Naive thymus-derived CD8-positive, alpha-beta T cell (primary cell): ENCODE measurements at regions not wholly inside any gene's neighbourhood (a gene's known extent, or its start where the extent isn't known, plus 50 kb on each side); places are given as distances from the start of the nearest gene placed in this dataset.

Experiments used
- ATAC-seq, 2 donors: fragments of 150-1000 bp; cut with Tn5 transposase in 1 of 2; sonication (Bioruptor Pico), chemical (Tn5 transposase) in 1 of 2; 1 replicate in 1 of 2; 2 replicates in 1 of 2; pipeline ENCODE4 v1.10.0; 2021; ENCODE audit warnings: mild to moderate bottlenecking in 2 of 2, moderate library complexity in 2 of 2
- POLR2A ChIA-PET: fragments of 350-600 bp; sonication (Branson Sonifier 250); formaldehyde crosslinking; loops from one replicate; lab custom pipeline; 2021; ENCODE audit warnings: antibody characterized with exemption; lab: Charles Lee
- DNase-seq, 10 donors: peaks; one replicate each; pipeline versions ENCODE4 v3.0.0 to v3.0.0-alpha.2; 2020 to 2022
- H3K27ac Mint-ChIP-seq, 10 donors: one replicate each; pipeline ENCODE4 v1.8.0; 2020 to 2022; ENCODE audit warnings: mild to moderate bottlenecking in 10 of 10, mixed read lengths in 10 of 10, moderate library complexity in 4 of 10, inconsistent platforms in 1 of 10
- H3K27me3 Mint-ChIP-seq, 5 donors: one replicate each; pipeline ENCODE4 v1.8.0; 2021 to 2022; ENCODE audit warnings: mixed read lengths in 5 of 5
- H3K36me3 Mint-ChIP-seq, 3 donors: one replicate each; pipeline ENCODE4 v1.8.0; 2020 to 2022; ENCODE audit warnings: mixed read lengths in 3 of 3, mild to moderate bottlenecking in 2 of 3, inconsistent platforms in 1 of 3
- H3K4me1 Mint-ChIP-seq, 4 donors: one replicate each; pipeline ENCODE4 v1.8.0; 2021 to 2022; ENCODE audit warnings: mixed read lengths in 4 of 4
- H3K4me3 Mint-ChIP-seq, 10 donors: one replicate each; pipeline ENCODE4 v1.8.0; 2020 to 2022; ENCODE audit warnings: mild to moderate bottlenecking in 10 of 10, mixed read lengths in 10 of 10, moderate library complexity in 6 of 10, inconsistent platforms in 1 of 10
- H3K9me3 Mint-ChIP-seq, 9 donors: one replicate each; pipeline ENCODE4 v1.8.0; 2020 to 2022; ENCODE audit warnings: mixed read lengths in 9 of 9, mild to moderate bottlenecking in 3 of 9, inconsistent platforms in 1 of 9, moderate library complexity in 1 of 9

DNA sequence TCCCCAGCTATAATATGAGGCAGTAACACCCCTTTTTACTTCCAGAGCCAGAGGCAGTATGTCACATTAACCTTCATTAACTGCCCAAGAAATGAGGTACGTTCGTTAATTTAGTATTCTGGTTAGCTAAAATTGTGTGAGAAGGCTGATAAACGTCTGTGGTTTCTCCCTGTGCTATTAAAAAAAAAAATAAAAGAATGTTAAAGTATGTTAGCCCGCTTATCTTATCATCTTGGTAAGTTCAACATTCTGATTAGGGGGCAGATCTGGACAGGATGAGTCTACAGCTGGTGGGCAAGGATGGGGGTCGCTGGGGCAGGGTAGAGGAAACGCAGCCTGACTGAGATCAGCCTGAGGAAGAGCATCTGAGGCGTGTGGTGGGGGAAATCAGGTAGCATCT is 154.0 kb downstream of the PRL start:
- H3K36me3 Mint-ChIP-seq: no peaks in the 10 kb centered on the region
- no peak overlapping the region for H3K4me3 Mint-ChIP-seq
- DNase-seq: no peak
- H3K4me1 Mint-ChIP-seq: peaks cover 7 to 26% (median 19%) of the 10 kb centered on the region in 4 donors
- H3K27ac Mint-ChIP-seq: peak overlapping the region in 1 of 10 donors; percentile 47
- ATAC-seq: no peak
- POLR2A ChIA-PET: no interaction called here
- H3K9me3 Mint-ChIP-seq: no peaks in the 10 kb centered on the region
- peaks cover 6 to 15% (median 11%) of the 10 kb centered on the region in 5 donors for H3K27me3 Mint-ChIP-seq

DNA sequence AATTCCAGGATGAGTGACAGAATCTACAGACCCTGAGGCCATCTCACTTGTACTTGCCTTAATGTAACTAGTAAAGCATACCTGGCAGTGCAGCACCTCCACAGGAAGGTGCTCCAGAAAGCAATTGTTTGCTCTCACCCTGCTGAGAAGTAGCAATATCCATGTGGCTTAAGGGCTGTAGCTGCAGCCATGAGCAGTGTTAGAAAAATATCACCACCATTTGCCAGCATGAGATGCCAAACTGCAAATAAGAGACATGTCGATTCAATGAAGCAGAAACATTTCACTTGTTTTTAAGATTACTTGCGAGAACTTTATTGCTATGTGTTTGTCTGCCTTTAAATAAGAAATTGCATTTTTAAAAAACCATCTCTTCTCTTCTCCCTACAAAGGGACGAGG is 151.5 kb downstream of the PRL start:
- H3K36me3 Mint-ChIP-seq: no peaks in the 10 kb centered on the region
- ATAC-seq: no peak

DNA sequence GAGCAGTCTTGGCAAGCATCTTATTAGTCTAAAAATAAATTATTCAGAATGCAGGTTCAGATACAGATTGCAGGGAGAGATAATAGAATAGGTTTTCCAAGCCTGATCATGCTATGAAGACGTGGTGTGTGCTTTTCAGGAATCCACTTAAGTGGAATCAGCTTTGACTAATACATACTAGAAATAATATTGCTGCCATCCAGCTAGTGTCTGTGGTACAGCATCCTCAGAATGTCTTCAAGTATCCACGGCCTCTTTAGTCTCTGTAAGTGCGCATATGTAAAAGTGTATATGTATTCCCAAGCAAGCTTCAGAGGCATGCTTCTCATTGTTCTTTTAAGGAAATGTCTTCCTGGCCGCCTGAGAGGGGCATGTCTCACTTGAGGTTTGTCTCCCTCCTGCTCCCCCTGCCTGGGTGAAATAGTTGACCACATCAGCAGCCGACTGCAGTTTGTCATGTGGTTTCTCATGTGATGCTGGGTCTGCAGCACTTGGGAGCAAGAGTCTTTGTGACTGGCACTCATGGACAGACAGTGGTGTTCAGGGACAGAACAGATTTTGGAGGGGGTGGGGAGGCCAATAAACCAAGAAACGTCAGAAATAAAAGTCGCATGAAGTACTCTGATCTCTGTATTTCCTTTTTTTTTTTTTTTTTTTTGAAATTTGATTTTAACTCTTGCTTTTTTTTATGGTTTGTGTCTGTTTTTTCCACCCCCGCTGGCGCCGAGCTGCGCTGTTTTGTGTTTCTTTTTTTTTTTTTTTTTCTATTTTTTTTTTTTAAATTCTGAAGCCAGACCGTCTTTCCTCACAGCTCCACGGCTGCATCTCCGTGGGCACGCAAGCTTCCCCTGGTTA is 150.8 kb downstream of the PRL start:
- Mint-ChIP-seq H3K4me3 (peak overlapping the region; percentile 73 to 84 (median 80)), H3K9me3 (no peaks in the 10 kb centered on the region), H3K27ac (peak overlapping the region in 6 of 10 donors; percentile 46 to 92 (median 85)), H3K27me3 (peaks cover 19 to 35% (median 22%) of the 10 kb centered on the region in 5 donors), H3K36me3 (no peaks in the 10 kb centered on the region), H3K4me1 (peaks cover 12 to 36% (median 33%) of the 10 kb centered on the region in 4 donors)
- DNase-seq (peak in 5 of 10 donors; percentile 22 to 35 (median 29)), ATAC-seq (peak; percentile 24 to 38)
- POLR2A ChIA-PET: interaction anchor here (0.5 kb wide), 1 partner anchor 109 kb away, joined by 3 read pairs; no protein-coding TSS in a partner anchor

More for the DNA sequence above, 151.5 kb downstream of the PRL start:
- H3K27ac Mint-ChIP-seq: peak overlapping the region in 1 of 10 donors; percentile 87
- H3K9me3 Mint-ChIP-seq: no peaks in the 10 kb centered on the region
- peaks cover 12 to 36% (median 33%) of the 10 kb centered on the region in 4 donors for H3K4me1 Mint-ChIP-seq
- H3K27me3 Mint-ChIP-seq: peaks cover 19 to 35% (median 22%) of the 10 kb centered on the region in 5 donors
- DNase-seq: no peak
- H3K4me3 Mint-ChIP-seq: peak overlapping the region in 3 of 10 donors; percentile 4 to 79 (median 23)
- POLR2A ChIA-PET: no interaction called here

DNA sequence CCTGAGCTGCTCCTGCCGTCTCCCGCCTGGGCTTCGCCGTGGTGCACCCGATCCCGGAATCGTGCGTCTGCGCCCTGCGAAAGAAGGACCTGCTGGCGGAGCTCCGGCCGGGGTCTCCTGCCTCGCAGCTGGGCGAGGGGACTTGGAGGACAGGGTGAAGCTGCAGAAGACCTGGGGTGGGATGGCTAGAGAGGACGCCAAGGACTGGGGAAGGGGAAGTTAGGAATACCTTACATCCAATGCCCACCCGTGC is 150.2 kb downstream of the PRL start:
- Mint-ChIP-seq H3K36me3 (no peaks in the 10 kb centered on the region), H3K9me3 (no peaks in the 10 kb centered on the region), H3K4me1 (peaks cover 12 to 35% (median 31%) of the 10 kb centered on the region in 4 donors), H3K4me3 (peak overlapping the region; percentile 66 to 83 (median 80)), H3K27ac (peak overlapping the region in 8 of 10 donors; percentile 27 to 92 (median 85)), H3K27me3 (peaks cover 19 to 35% (median 22%) of the 10 kb centered on the region in 5 donors)
- POLR2A ChIA-PET: interaction anchor here (0.5 kb wide), 1 partner anchor 110 kb away, joined by 3 read pairs; no protein-coding TSS in a partner anchor
- DNase-seq (peak in 1 of 10 donors; percentile 19), ATAC-seq (no peak)

DNA sequence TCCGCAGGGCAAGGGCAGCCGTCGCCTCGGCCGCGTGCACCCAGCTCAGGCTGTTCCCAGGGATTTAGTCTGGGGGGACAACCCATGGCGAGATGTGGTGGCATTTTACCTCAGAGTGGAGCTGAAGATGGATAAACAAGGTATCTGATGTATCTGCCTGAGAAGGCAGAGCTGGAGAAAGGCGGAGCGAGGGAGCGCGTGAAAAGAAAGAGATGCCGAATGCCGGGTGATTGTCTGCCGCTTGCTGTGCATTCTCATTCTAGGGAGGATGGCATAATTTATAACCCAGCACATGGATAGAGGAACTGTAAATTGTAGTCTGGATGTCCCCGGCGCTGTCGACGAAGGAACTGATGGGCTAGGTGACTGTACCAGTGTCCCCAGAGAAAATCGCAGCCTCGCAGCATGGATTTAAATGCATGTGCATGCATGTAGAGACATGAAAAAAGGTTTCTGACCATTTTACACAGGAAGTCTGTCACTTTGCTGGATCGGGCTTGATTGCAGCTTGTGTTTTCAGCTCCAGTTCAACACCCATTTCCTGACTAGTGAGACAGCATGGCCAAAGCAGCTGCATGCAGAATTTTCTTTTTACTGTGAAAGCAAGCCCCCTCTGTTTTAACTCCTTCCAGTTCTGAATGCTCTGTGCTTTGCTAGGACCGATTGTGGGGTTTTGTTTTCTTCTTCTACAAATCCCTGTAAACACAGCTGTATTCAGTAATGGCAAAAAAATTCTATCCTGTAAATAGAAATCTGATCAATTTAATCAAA is 149.7 kb downstream of the PRL start:
- DNase-seq: peak in 3 of 10 donors; percentile 22 to 53 (median 45)
- Mint-ChIP-seq H3K27me3 (peaks cover 19 to 35% (median 22%) of the 10 kb centered on the region in 5 donors), H3K27ac (peak overlapping the region in 8 of 10 donors; percentile 27 to 92 (median 85)), H3K4me1 (peaks cover 12 to 35% (median 31%) of the 10 kb centered on the region in 4 donors), H3K36me3 (no peaks in the 10 kb centered on the region), H3K4me3 (peak overlapping the region; percentile 66 to 83 (median 80)), H3K9me3 (no peaks in the 10 kb centered on the region)
- POLR2A ChIA-PET: no interaction called here
- peak; percentile 34 to 41 for ATAC-seq

DNA sequence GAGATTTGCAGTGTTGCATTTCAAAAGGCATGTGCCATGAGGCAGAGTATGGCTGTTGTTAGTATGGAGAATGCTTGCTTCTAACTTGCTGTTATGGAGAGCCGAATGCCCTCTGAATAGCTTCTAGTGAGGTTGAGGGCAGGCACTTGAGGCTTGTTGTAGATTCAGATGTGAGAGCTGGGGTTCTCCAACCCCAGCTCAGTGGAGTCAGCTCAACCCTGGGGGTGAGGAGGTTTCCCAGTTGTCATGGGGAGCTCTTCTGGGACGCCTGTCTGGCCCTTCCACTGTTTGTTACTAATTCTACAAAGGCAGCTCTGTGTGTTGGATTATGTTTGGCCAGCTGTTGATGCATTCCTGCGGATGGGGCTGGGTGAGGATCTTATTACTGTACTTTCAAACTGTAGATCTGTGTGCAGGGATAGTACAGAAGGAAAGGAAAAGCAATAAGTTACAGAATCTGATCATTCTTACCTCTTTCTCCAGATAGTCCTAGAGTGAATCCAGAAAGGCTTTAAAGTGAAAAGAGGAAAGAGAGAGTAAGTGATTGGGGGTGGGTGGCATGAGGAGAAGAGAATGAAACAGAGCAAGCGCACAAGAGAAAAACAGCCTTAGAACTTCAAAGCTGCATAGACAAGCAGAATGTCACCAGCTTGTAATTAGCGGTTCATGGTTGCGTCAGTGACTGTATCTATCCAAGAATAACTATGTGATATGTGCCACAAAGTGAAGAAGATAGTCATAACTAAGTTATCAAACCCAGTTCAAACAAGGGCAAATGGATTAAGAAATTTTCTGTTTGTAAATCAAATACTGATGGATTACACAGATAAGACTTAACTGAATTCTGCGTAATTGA is 148.7 kb downstream of the PRL start:
- peaks cover 19 to 45% (median 22%) of the 10 kb centered on the region in 5 donors for H3K27me3 Mint-ChIP-seq
- POLR2A ChIA-PET: no interaction called here
- peak overlapping the region; percentile 13 to 81 (median 78) for H3K4me3 Mint-ChIP-seq

DNA sequence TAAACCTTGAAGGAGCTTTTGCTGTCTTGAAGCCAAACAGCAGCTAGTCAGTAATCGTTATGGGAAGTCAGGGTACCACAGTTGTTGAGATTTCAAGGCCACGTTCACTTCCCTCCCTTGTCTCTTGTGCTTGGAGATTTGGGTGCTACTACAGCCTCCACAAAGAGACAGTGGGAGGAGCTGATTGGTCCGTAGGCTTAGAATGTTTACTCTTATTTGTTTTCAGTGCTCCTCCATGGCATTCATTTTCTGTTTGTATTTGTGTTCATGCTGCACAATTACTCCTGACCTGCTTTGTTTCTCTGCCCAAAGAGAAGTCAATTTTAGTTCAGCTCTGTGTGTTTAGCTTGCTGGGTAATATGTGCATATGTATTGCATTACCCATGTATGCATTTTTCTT is 147.7 kb downstream of the PRL start:
- peaks cover 19 to 54% (median 23%) of the 10 kb centered on the region in 5 donors for H3K27me3 Mint-ChIP-seq
- peaks cover 12 to 38% (median 32%) of the 10 kb centered on the region in 4 donors for H3K4me1 Mint-ChIP-seq
- H3K4me3 Mint-ChIP-seq: peak overlapping the region in 1 of 10 donors; percentile 80
- peak overlapping the region in 5 of 10 donors; percentile 63 to 92 (median 74) for H3K27ac Mint-ChIP-seq
- no peaks in the 10 kb centered on the region for H3K9me3 Mint-ChIP-seq
- DNase-seq (no peak), ATAC-seq (no peak)
- POLR2A ChIA-PET: no interaction called here
- H3K36me3 Mint-ChIP-seq: no peaks in the 10 kb centered on the region

More for the DNA sequence above, 148.7 kb downstream of the PRL start:
- peak overlapping the region in 9 of 10 donors; percentile 11 to 92 (median 81) for H3K27ac Mint-ChIP-seq
- H3K9me3 Mint-ChIP-seq: no peaks in the 10 kb centered on the region
- peak in 6 of 10 donors; percentile 5 to 70 (median 38) for DNase-seq
- peak; percentile 63 to 75 for ATAC-seq
- peaks cover 12 to 35% (median 31%) of the 10 kb centered on the region in 4 donors for H3K4me1 Mint-ChIP-seq
- no peaks in the 10 kb centered on the region for H3K36me3 Mint-ChIP-seq

DNA sequence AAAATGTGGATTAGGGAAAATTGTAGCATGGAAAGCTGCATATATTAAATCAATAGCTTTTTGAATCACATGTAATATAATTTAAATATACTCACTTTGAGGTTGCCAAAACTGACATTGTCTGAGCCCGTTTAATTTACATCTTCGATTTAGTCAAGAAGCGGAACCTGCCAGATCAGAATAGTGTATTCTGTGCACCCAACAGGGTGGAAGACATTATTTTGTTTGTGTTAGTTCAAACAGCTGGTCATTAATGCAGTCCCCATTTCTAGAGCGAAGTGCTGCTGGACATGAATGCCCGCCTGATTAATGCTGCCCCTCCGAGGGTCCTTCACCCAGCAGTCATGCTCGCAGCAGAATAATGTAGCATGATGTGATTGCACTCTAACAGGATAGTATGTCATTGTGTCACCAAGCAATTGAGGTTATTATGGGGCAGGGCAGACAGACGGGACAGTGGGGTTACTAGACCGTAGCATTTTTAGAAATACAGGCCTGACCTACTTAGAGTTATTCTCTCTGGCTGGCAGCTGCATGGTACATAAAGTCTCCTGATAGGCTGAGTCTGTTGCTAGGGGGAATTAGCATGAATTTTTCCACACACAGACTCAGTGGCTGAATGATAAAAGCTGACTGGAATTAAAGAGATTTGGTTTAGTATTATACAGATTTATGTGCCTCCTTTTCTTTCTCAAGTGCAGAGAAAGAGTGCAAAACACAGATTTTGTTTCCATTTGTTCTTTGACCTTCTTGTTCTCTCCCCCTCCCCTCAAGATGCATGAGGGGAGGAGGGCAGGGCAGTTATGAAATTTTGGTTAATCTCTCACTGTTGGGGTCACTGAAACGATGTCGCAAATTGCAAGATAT is 147.1 kb downstream of the PRL start:
- Mint-ChIP-seq H3K9me3 (no peaks in the 10 kb centered on the region), H3K36me3 (no peaks in the 10 kb centered on the region), H3K4me1 (peaks cover 12 to 42% (median 32%) of the 10 kb centered on the region in 4 donors), H3K27me3 (peaks cover 16 to 55% (median 21%) of the 10 kb centered on the region in 5 donors), H3K27ac (peak overlapping the region in 6 of 10 donors; percentile 2 to 92 (median 53)), H3K4me3 (peak overlapping the region in 1 of 10 donors; percentile 16)
- POLR2A ChIA-PET: no interaction called here
- ATAC-seq (no peak), DNase-seq (no peak)

DNA sequence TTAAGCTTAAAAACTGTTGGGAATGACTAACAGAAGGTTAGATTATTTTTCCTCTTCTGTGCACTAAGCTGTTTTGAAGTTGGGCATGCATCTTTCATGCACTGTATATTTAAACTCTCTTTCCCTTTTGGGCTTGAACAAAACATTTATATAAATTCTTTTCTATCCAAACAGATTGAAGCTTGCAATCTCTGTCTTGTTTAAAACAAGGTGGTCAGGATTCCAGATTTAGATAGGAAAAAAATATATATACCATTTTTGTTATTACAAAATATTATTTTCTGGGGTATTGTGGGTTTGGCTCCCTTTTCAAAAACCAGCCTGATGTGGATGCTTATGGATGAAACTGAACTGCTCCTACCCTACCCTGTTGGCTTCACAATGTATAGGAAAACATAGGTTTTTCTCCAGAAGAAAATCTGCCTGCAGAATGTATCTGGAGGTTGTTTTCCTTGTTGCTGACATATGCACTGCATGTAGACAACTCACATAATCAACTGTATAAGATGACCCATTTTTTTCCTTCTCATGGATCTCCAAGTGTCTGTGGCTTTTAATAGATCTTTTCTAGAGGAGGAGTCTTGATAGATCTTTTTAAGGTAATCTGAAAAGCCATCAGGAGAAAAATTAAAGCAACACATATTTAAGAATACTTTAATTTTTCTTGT is 146.3 kb downstream of the PRL start:
- no peaks in the 10 kb centered on the region for H3K36me3 Mint-ChIP-seq
- DNase-seq: no peak
- peaks cover 15 to 55% (median 21%) of the 10 kb centered on the region in 5 donors for H3K27me3 Mint-ChIP-seq
- POLR2A ChIA-PET: no interaction called here
- H3K9me3 Mint-ChIP-seq: no peaks in the 10 kb centered on the region
- H3K4me1 Mint-ChIP-seq: peaks cover 12 to 42% (median 32%) of the 10 kb centered on the region in 4 donors
- H3K4me3 Mint-ChIP-seq: no peak overlapping the region
- ATAC-seq: no peak
- peak overlapping the region in 2 of 10 donors; percentile 2 to 32 for H3K27ac Mint-ChIP-seq

DNA sequence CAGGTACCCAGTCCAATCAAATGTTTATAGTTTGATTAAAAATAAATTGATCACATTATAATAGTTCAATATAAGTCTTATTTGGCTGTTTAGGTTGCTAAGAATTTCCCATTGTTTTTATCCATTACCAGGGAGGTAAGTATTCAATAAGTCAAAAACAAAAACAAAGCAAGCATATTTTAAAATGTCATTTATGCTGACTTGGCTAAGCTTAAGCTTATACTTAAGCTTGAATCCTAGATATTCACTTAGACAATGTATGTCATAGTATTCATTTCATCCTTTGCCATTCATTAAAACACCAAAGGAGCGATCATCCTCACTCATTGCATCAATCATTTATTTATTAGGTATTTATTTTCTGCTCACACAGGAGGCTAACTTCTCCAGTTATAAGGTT is 144.9 kb downstream of the PRL start:
- H3K9me3 Mint-ChIP-seq: no peaks in the 10 kb centered on the region
- POLR2A ChIA-PET: no interaction called here
- ATAC-seq: no peak

DNA sequence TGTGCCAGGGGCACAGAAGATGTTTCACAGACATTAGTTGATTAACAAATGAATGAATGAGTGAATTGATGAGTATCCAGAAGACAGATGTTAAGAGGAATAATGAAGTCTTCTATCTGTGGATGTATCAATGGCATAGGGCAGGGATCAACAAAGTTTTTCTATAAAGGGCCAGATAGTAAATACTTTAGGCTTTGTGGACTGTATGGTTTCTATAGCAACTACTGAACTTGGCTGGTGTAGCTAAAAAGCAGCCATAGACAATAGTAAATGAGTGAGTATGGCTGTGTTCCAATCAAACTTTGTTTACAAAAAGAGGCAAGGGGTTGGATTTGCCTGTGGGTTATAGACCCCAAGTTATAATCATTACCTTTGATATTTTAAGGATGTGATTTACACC is 144.0 kb downstream of the PRL start:
- peaks cover 8 to 40% (median 15%) of the 10 kb centered on the region in 5 donors for H3K27me3 Mint-ChIP-seq
- H3K36me3 Mint-ChIP-seq: no peaks in the 10 kb centered on the region
- no peaks in the 10 kb centered on the region for H3K9me3 Mint-ChIP-seq
- H3K4me1 Mint-ChIP-seq: peaks cover 5 to 25% (median 12%) of the 10 kb centered on the region in 4 donors
- H3K27ac Mint-ChIP-seq: no peak overlapping the region
- no peak for ATAC-seq
- DNase-seq: no peak
- no peak overlapping the region for H3K4me3 Mint-ChIP-seq
- POLR2A ChIA-PET: no interaction called here

More for the DNA sequence above, 144.9 kb downstream of the PRL start:
- no peaks in the 10 kb centered on the region for H3K36me3 Mint-ChIP-seq
- no peak overlapping the region for H3K4me3 Mint-ChIP-seq
- peaks cover 11 to 50% (median 18%) of the 10 kb centered on the region in 5 donors for H3K27me3 Mint-ChIP-seq
- no peak for DNase-seq
- H3K4me1 Mint-ChIP-seq: peaks cover 10 to 35% (median 22%) of the 10 kb centered on the region in 4 donors
- H3K27ac Mint-ChIP-seq: no peak overlapping the region
